ENCODE measurements at regions not wholly inside any gene's neighbourhood (a gene's known extent, or its start where the extent isn't known, plus 50 kb on each side); places are given as distances from the start of the nearest gene placed in this dataset.

GRCh38 chr4:35052546-35052945 is 1191.8 kb downstream of the ARAP2 start:
- TF ChIP-seq EZH2 (IDR thresholded peaks at IDR 0.05; ENCODE audit: insufficient read depth, poor library complexity, severe bottlenecking) (no peak), EZH2phosphoT487 (IDR thresholded peaks at IDR 0.05; ENCODE audit: insufficient read depth, low read depth) (no peak)
